GM18861 (cell line): ENCODE measurements at regions not wholly inside any gene's neighbourhood (a gene's known extent, or its start where the extent isn't known, plus 50 kb on each side); places are given as distances from the start of the nearest gene placed in this dataset.
"Not testable (repeated sequence)": the region's sequence is repeated elsewhere in the genome, so short reads cannot be mapped to it uniquely, and the experiment has no call there.

Experiments used
- ATAC-seq: cut with Tn5 transposase; IDR thresholded peaks from one replicate; pipeline ENCODE4 v1.9.1; 2021; ENCODE audit not compliant: unreplicated experiment

DNA sequence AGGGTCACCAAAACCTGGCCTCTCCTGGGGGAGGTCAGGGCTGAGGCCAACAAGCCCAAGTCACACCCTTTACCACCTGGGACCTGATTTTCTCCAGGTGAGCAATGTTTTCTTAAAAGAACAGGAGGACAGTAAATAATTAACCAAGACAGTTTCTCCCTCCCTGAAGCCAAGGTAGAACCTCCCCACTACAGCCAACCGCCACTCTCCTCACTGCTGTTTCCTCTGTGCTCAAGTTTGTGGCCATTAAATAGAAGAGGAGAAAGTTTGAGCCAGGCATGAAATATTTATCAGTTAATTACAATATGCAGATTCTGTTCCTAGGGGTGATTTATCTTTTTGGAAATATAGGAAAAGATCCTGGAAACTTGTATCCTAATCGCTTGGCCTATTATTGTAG, 150.6 kb upstream of the ANKRD20A1 start:
- not testable (repeated sequence) for ATAC-seq

DNA sequence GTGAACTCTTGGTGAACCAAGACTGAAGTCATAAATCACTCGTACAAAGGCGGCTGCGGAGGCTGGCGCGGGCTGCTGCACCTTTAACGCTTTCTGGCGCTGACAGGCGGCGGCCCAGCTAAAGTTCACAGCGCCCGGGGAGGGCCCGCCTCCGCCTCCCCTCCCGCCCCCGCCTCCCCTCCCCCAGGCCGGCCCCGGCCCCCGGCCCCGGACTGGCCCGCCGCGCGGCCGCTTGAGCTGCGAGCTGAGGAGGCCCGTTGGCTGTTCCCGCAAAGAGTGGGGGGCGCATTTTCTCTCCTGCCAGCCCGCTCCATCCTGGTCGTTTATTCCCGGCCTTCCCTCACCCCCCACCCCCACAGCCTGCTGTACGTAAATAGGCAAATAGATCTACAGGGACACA, 147.3 kb upstream of the ANKRD20A1 start:
- ATAC-seq, result not testable (repeated sequence)

DNA sequence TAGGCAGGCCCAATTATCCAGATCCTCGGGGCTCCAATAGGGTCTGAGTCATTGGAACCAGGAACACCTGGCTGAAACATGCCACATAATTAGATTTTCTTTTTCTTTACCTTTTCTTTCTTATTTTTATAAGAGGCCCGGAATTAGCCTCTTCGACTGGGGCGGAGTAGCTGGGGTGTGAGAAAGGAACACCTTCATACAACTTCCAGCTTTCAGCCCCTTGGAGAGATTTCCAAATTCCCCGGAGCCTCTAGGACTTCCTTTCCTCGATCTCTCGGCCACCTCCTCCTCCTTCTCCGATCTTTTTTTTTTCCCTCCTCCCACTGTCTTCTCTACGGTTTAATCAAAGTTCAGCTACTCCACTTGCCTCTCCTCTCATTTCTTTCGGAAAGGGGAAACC, 146.8 kb upstream of the ANKRD20A1 start:
- not testable (repeated sequence) for ATAC-seq

DNA sequence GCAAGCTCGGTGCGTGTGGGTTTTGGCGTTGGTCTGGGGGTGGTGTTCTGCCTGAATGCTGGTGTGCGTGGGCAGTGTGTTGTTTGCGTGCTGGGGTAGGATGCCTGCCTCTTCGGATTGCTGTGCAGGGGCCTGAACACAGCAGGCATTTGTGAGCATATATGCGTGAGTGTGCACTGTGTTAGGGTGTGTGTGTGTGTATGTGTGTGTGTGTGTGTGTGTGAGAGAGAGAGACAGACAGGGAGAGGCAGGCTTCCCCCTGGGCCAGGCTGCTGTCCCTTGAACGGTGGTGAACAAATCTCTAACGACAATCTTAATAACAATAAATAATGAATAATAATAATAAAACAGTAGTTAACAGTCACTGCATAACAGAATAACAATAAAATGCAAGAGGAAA, 145.8 kb upstream of the ANKRD20A1 start:
- not testable (repeated sequence) for ATAC-seq

DNA sequence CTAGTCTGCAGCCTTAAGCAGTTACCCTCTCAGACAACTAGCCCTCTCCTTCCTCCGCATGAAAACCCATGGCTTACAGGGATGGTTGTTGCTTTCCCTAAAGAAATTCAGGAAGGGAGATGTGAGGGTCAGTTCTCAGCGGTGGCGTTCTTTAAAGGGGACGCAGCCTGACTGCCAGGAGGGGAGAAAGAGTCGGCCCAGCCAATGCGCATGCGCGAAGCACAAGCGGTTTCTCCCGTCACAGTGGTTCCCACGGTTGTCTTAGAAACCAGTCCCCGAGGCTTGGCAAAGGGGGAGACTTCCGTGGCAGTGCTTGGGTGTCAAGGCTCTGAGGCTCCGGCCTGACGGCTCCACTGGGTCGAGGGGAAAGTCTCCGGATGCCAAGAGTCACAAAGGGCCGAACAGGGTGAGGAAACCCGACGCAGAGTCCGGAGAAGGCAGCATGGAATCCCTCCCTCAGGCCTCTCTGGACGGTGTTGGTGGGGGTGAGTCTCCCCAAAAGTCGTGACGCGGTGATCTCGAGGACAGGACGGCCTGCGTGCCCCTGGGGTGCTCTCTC, 140.8 kb upstream of the ANKRD20A1 start:
- not testable (repeated sequence) for ATAC-seq

DNA sequence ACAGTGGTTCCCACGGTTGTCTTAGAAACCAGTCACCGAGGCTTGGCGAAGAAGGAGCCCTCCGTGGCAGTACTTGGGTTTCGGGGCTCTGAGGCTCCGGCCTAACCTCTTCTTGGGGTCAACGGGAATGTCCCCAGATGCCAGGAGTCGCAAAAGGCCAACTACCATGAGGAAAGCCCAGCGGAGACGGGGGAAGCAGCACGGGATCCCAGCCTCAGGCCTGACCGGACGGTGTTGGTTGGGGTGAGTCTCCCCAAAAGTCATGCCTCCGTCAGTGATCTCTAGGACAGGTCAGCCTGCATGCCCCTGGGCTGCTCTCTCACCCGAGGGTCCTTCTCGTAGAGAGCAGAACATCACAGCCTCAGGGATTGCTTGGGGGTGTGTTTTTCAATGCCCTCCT, 138.2 kb upstream of the ANKRD20A1 start:
- not testable (repeated sequence) for ATAC-seq

DNA sequence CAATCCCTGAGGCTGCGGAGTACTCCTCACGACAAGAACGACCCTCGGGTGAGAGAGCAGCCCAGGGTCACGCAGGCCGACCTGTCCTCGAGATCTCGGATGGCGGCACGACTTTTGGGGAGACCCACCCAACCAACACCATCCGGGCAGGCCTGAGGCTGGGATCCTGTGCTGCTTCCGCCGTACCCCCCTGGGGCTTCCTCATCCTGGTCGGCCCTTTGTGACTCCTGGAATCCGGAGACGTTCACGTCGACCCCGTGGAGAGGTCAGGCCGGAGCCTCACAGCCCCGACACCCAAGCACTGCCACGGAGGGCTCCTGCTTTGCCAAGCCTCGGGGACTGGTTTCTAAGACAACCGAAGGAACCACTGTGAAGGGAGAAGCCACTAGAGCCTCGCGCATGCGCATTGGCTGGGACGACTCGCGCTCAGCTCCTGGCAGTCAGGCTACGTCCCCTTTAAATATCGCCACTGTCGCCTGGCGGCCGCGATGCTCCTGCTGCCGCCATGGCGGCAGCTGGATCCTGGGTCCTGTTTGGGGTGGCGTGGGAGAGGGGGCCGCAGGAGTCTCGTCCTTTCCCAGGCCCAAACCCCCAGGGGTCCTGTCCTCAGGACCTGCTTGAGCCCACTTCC, 136.2 kb upstream of the ANKRD20A1 start:
- ATAC-seq, result peak; percentile 80

DNA sequence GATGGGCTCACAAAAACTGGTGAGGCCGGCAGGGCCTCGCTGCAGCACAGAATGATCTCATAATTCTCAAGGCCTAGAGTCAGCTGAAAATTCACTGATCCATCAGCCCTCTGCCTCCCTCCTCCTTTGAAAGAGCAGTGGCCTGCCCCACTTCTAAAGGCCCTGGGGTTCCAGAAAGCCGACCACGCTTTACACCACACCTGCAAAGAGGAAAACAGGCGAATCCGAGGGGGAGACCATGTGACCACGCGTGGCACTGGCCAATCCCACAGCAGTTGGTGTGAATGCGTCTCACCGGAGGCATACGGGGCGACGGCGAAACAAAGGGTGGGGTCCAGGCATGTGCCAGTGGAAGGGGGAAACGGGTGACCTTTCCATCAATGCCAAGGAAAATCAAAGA, 135.5 kb upstream of the ANKRD20A1 start:
- ATAC-seq, result peak; percentile 14

DNA sequence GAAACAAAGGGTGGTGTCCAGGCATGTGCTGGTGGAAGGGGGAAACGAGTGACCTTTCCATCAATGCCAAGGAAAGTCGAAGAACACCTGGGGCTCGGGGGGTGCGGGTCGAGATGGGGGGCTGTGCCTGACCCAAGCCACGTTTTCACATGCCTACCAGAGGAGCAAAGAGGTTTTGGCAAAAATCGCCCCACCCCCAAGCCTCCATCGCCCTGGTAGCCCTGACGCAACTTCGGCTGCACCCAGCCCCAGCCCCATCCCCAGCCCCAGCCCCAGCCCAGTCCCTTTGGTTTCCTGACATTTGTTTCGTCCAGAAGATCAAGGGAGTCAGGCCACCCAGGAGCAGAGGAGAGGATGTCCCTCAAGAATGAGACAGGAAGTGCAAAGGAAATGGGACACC, 133.8 kb upstream of the ANKRD20A1 start:
- ATAC-seq, result not testable (repeated sequence)

DNA sequence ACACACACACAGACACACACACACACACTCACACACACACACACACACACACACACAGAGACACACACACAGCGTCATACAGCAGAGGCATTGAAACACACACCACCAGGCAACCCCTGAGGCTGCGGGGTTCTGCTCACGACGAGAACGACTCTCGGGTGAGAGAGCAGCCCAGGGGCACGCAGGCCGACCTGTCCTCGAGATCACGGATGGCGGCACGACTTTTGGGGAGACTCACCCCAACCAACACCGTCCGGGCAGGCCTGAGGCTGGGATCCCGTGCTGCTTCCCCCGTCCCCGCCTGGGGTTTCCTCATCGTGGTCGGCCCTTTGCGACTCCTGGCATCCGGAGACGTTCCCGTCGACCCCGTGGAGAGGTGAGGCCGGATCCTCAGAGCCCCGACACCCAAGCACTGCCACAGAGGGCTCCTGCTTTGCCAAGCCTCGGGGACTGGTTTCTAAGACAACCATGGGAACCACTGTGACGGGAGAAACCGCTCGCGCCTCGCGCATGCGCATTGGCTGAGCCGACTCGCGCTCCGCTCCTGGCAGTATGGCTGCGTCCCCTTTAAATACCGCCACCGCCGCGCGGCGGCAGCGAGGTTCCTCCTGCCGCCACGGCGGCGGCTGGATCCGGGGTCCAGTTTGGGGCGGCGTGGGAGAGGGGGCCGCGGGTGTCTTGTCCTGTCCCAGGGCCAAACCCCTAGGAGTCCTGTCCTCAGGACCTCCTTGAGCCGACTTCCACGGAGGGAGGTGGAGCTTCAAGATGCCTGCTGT, 132.3 kb upstream of the ANKRD20A1 start:
- ATAC-seq, result peak; percentile 53

DNA sequence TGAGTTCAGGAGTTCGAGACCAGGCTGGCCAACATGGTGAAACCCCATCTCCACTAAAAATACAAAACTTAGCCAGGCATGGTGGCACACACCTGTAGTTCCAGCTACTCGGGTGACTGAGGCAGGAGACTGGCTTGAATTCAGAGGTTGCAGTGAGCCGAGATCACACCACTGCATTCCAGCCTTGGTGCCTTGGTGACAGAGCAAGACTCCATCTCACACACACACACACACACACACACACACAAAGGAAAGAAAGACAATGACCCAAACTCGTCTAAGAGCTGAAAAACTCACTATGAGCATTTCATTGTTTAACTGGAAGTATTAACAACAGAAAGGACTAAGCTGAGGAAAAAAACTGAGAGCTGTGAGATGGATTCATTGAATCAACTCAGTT, 95.6 kb upstream of the ANKRD20A1 start:
- not testable (repeated sequence) for ATAC-seq

DNA sequence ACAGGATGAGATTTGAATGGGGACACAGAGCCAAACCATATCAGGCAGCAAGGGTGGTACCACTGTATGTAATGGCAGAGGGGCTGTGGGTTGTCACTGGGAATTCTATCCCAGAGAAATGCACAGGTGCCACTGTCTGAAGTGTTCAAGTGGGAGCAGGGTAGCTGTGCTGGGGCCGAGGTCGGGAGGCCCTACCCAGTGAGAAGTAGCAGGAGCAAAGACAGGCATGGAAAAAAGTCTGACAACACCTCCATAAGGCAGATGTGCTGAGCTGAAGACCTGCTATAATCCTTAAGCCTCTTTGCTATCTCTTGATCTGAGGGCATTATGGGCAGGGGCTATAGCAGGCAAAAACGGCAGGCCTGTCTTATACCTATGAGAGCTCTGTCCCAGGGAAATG, 86.9 kb upstream of the ANKRD20A1 start:
- ATAC-seq, result not testable (repeated sequence)

DNA sequence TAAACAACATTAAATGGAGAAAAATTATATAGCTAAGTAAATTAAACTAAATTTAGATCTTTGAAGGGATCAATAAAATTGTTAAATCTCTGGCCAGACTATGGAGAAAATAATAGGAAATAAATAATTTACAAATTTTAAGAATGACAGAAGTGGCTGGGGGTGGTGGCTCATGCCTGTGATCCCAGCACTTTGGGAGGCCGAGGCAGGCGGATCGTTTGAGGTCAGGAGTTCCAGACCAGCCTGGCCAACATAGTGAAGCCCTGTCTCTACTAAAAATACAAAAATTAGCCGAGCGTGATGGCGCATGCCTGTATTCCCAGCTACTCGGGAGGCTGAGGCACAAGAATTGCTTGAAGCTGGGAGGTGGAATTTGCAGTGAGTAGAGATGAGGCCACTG, 58.6 kb upstream of the ANKRD20A1 start:
- not testable (repeated sequence) for ATAC-seq
